HCT116 (cell line): ENCODE measurements at regions not wholly inside any gene's neighbourhood (a gene's known extent, or its start where the extent isn't known, plus 50 kb on each side); places are given as distances from the start of the nearest gene placed in this dataset.

ENCODE experiments used
- ELF1 ChIP-seq: IDR thresholded peaks from 2 replicates; pipeline ENCODE4 v1.6.1; 2012; ENCODE audit warnings: low read depth, borderline replicate concordance
- EZH2 ChIP-seq: fragments of 200-600 bp; sonication (generic); IDR thresholded peaks from 2 replicates; pipeline ENCODE4 v1.6.1; 2017; ENCODE audit warnings: antibody characterized with exemption, mixed run types
- POLR2A ChIP-seq: IDR thresholded peaks from 2 replicates; pipeline ENCODE4 v1.7.0; 2011; ENCODE audit warnings: borderline replicate concordance; ENCODE audit not compliant: insufficient read depth, insufficient read length; ENCODE audit errors: extremely low read depth
- ZNF274 ChIP-seq: fragments of 200-500 bp; sonication (Bioruptor generic); IDR thresholded peaks from 2 replicates; pipeline ENCODE4 v1.6.1; 2014; ENCODE audit warnings: mild to moderate bottlenecking, low read depth, low read length, inconsistent platforms
- TF ChIP-seq, protein P1 (sequence below), 3 experiments: fragments of 200-600 bp in 1 of 3; sonication (generic) in 1 of 3; IDR thresholded peaks in 2 of 3; conservative IDR thresholded peaks in 1 of 3; 2 replicates each; pipeline ENCODE4 v1.5.1; 2012 to 2017; ENCODE audit warnings: low read depth in 2 of 3, low read length in 2 of 3, antibody characterized with exemption in 1 of 3, borderline replicate concordance in 1 of 3, control low read depth in 1 of 3, mild to moderate bottlenecking in 1 of 3, mixed read lengths in 1 of 3, mixed run types in 1 of 3, moderate library complexity in 1 of 3; ENCODE audit not compliant: insufficient read depth in 1 of 3
- TF ChIP-seq, protein P2 (sequence below): IDR thresholded peaks from 2 replicates; pipeline ENCODE4 v1.6.1; 2012

DNA sequence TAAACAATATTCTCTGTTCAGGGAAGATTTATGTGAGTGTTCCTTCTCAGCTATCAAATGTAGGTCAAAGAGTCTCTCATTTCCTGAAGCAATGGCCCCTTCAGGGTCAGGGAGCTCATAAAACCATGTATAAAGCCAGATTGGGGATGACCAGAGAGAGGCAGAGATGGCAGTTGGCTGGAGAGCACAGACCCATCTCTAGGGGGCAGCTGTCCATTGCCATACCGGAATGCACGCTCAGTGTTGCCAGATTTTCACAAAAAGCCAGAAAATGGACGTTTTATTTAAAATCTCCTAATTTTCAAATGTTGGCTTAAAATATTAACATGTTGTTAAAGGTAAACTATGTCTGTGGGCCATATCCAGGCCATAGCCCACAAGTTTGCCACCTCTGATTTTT is 1920.7 kb upstream of the CELF4 start:
- no peak for TF ChIP-seq EZH2
- TF ChIP-seq, protein P1, sequence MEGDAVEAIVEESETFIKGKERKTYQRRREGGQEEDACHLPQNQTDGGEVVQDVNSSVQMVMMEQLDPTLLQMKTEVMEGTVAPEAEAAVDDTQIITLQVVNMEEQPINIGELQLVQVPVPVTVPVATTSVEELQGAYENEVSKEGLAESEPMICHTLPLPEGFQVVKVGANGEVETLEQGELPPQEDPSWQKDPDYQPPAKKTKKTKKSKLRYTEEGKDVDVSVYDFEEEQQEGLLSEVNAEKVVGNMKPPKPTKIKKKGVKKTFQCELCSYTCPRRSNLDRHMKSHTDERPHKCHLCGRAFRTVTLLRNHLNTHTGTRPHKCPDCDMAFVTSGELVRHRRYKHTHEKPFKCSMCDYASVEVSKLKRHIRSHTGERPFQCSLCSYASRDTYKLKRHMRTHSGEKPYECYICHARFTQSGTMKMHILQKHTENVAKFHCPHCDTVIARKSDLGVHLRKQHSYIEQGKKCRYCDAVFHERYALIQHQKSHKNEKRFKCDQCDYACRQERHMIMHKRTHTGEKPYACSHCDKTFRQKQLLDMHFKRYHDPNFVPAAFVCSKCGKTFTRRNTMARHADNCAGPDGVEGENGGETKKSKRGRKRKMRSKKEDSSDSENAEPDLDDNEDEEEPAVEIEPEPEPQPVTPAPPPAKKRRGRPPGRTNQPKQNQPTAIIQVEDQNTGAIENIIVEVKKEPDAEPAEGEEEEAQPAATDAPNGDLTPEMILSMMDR (IDR thresholded peaks at IDR 0.05 in 2 of 3, conservative IDR thresholded peaks at IDR 0.05 in 1 of 3; ENCODE audit: borderline replicate concordance in 1 of 3, insufficient read depth in 1 of 3, low read depth in 2 of 3, low read length in 2 of 3): 0 out of 6 replicates have a peak, but pooled peaks of 1 of the 3 experiments have one; percentile 23
- TF ChIP-seq, protein P2, sequence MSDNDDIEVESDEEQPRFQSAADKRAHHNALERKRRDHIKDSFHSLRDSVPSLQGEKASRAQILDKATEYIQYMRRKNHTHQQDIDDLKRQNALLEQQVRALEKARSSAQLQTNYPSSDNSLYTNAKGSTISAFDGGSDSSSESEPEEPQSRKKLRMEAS: no peak
- TF ChIP-seq POLR2A: no peak
- no peak for TF ChIP-seq ZNF274
- TF ChIP-seq ELF1: no peak
